Gastrocnemius medialis (tissue), 4 donors: ENCODE measurements at regions not wholly inside any gene's neighbourhood (a gene's known extent, or its start where the extent isn't known, plus 50 kb on each side); places are given as distances from the start of the nearest gene placed in this dataset.

ENCODE experiments used
- POLR2A ChIP-seq, 2 donors: fragments of 450-650 bp; IDR thresholded peaks; one replicate each; pipeline ENCODE4 v1.6.1; 2017; ENCODE audit warnings: antibody characterized with exemption in 2 of 2, mild to moderate bottlenecking in 2 of 2, moderate library complexity in 2 of 2
- TF ChIP-seq, protein P1 (sequence below), 5 experiments: fragments of 450-650 bp in 3 of 5; fragments of 200-600 bp in 2 of 5; sonication (generic) in 2 of 5; IDR thresholded peaks in 4 of 5; conservative IDR thresholded peaks in 1 of 5; 1 replicate in 4 of 5; 2 replicates in 1 of 5; pipeline ENCODE4 v1.5.1; 2016 to 2019; ENCODE audit warnings: antibody characterized with exemption in 5 of 5, mild to moderate bottlenecking in 3 of 5, moderate library complexity in 3 of 5

DNA sequence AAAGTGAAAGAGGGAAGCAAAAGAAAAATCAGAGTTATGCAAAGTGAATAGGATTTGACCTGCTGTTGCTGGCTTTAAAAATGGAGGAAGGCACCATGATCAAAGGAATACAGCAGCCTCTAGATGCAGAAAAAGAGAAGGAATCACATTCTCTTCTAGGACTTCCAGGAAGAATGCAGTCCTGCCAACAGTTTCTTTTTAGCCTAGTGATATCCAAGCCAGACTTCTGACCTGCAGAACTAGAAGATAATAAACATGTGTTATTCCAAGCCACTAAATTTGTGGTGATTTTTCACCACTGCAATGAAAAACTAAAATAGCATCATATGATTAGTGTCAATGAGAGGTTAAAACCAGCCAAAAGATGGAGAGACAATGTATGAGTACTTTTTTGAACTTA lies 101.9 kb upstream of the ADAMTS5 start:
- TF ChIP-seq, protein P1, sequence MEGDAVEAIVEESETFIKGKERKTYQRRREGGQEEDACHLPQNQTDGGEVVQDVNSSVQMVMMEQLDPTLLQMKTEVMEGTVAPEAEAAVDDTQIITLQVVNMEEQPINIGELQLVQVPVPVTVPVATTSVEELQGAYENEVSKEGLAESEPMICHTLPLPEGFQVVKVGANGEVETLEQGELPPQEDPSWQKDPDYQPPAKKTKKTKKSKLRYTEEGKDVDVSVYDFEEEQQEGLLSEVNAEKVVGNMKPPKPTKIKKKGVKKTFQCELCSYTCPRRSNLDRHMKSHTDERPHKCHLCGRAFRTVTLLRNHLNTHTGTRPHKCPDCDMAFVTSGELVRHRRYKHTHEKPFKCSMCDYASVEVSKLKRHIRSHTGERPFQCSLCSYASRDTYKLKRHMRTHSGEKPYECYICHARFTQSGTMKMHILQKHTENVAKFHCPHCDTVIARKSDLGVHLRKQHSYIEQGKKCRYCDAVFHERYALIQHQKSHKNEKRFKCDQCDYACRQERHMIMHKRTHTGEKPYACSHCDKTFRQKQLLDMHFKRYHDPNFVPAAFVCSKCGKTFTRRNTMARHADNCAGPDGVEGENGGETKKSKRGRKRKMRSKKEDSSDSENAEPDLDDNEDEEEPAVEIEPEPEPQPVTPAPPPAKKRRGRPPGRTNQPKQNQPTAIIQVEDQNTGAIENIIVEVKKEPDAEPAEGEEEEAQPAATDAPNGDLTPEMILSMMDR (IDR thresholded peaks at IDR 0.05 in 4 of 5, conservative IDR thresholded peaks at IDR 0.05 in 1 of 5), result no peak
- TF ChIP-seq POLR2A (IDR thresholded peaks at IDR 0.05), result no peak
